ENCODE measurements at regions not wholly inside any gene's neighbourhood (a gene's known extent, or its start where the extent isn't known, plus 50 kb on each side); places are given as distances from the start of the nearest gene placed in this dataset.

DNA sequence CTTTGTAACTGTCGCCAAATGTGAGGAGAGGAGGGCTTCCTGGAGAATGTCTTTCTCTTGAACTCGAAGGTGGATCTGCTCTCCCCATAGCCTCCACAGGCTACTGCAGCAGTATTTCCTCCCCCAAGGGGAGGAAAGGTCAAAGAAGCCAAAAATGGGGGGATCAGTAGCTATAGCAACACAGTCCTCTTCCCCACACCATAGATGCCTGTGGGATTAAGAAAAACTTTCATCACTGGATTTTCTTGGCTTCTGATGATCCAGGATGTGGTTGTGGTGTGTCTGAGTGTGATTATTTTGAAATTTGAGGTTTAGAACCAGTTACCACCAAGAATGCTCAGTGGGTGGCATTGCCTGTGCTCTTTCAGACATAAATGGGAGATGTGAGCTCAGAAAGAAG is 140.1 kb upstream of the SPACA1 start:
- TF ChIP-seq TAF1 (IDR thresholded peaks at IDR 0.05; ENCODE audit: low read depth) = no peak
- no peak for TF ChIP-seq SMC3 (conservative IDR thresholded peaks at IDR 0.05; ENCODE audit: poor library complexity)
- TF ChIP-seq POLR2AphosphoS5 (IDR thresholded peaks at IDR 0.05) = no peak
- no peaks in the 10 kb centered on the region for H3K9me2 ChIP-seq (ENCODE audit: insufficient read depth, low read length)
- no peaks in the 10 kb centered on the region for H3K36me3 ChIP-seq (ENCODE audit: insufficient read depth, low read length)
- no peak overlapping the region for H2AFZ ChIP-seq (ENCODE audit: low read depth, low read length)
- no peaks in the 10 kb centered on the region for H3K9me3 ChIP-seq (ENCODE audit: low read length)
- no peak overlapping the region for H3K9ac ChIP-seq (ENCODE audit: low read length)
- peak overlapping the region; percentile 90 for H3K27ac ChIP-seq (ENCODE audit: low read length)
- no peaks in the 10 kb centered on the region for H3K79me2 ChIP-seq (replicated peaks; ENCODE audit: insufficient read depth, low read length)
- H3K4me3 ChIP-seq (ENCODE audit: low read length) = no peak overlapping the region
- H3K4me2 ChIP-seq (ENCODE audit: low read length) = no peak overlapping the region
- peaks cover 17% of the 10 kb centered on the region for H3F3A ChIP-seq (ENCODE audit: insufficient read depth, low read length, poor library complexity, severe bottlenecking)
- no peaks in the 10 kb centered on the region for H4K20me1 ChIP-seq (ENCODE audit: insufficient read depth)
- no peaks in the 10 kb centered on the region for H3K27me3 ChIP-seq (ENCODE audit: insufficient read depth, low read depth, low read length)

DNA sequence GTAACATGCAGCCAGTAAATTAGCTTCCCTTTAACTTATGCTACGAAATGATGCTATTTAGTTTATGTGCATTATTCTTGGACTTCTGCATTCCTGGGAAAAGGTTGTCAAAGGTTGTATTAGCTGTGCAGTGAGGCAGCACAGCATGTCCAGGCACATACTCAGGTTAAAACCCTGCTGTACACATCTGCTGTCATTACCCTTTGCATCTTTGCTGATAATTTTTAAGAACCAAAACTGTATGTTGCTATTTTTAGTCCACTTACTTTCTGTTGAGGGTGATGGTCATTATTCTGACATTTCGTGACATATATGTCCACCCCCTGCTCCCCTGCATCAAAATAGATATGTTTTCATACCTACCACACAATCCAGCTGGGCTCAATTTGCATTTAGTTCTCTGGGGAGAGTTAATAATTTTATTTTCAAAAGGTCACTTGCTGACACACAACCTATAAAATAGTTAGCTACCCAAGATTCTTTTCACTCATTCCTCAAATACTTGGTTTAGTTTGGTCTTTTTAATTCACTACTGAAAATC is 142.5 kb upstream of the SPACA1 start:
- Histone ChIP-seq H3F3A (ENCODE audit: insufficient read depth, low read length, poor library complexity, severe bottlenecking) (peaks cover 15% of the 10 kb centered on the region), H3K79me2 (replicated peaks; ENCODE audit: insufficient read depth, low read length) (no peaks in the 10 kb centered on the region), H3K9me3 (ENCODE audit: low read length) (no peaks in the 10 kb centered on the region), H3K27me3 (ENCODE audit: insufficient read depth, low read depth, low read length) (no peaks in the 10 kb centered on the region), H3K9me2 (ENCODE audit: insufficient read depth, low read length) (no peaks in the 10 kb centered on the region), H2AFZ (ENCODE audit: low read depth, low read length) (no peak overlapping the region), H3K9ac (ENCODE audit: low read length) (no peak overlapping the region), H3K4me3 (ENCODE audit: low read length) (peak overlapping the region; percentile 13), H4K20me1 (ENCODE audit: insufficient read depth) (no peaks in the 10 kb centered on the region), H3K27ac (ENCODE audit: low read length) (peak overlapping the region; percentile 7), H3K36me3 (ENCODE audit: insufficient read depth, low read length) (no peaks in the 10 kb centered on the region), H3K4me2 (ENCODE audit: low read length) (no peak overlapping the region)
- no peak for TF ChIP-seq SMC3 (conservative IDR thresholded peaks at IDR 0.05; ENCODE audit: poor library complexity)
- no peak for TF ChIP-seq CTCF (IDR thresholded peaks at IDR 0.05; ENCODE audit: poor library complexity, severe bottlenecking)
- no peak for TF ChIP-seq POLR2AphosphoS5 (IDR thresholded peaks at IDR 0.05)
- no peak for TF ChIP-seq RAD21 (conservative IDR thresholded peaks at IDR 0.05)
- TF ChIP-seq EP300 (conservative IDR thresholded peaks at IDR 0.05; ENCODE audit: poor library complexity, severe bottlenecking) = no peak
- TF ChIP-seq MXI1 (conservative IDR thresholded peaks at IDR 0.05; ENCODE audit: poor library complexity, severe bottlenecking) = no peak
- no peak for TF ChIP-seq TAF1 (IDR thresholded peaks at IDR 0.05; ENCODE audit: low read depth)
- TF ChIP-seq EZH2 (IDR thresholded peaks at IDR 0.05; ENCODE audit: borderline replicate concordance, insufficient read depth, low read length, poor library complexity, severe bottlenecking) = no peak
- TF ChIP-seq, protein P1, sequence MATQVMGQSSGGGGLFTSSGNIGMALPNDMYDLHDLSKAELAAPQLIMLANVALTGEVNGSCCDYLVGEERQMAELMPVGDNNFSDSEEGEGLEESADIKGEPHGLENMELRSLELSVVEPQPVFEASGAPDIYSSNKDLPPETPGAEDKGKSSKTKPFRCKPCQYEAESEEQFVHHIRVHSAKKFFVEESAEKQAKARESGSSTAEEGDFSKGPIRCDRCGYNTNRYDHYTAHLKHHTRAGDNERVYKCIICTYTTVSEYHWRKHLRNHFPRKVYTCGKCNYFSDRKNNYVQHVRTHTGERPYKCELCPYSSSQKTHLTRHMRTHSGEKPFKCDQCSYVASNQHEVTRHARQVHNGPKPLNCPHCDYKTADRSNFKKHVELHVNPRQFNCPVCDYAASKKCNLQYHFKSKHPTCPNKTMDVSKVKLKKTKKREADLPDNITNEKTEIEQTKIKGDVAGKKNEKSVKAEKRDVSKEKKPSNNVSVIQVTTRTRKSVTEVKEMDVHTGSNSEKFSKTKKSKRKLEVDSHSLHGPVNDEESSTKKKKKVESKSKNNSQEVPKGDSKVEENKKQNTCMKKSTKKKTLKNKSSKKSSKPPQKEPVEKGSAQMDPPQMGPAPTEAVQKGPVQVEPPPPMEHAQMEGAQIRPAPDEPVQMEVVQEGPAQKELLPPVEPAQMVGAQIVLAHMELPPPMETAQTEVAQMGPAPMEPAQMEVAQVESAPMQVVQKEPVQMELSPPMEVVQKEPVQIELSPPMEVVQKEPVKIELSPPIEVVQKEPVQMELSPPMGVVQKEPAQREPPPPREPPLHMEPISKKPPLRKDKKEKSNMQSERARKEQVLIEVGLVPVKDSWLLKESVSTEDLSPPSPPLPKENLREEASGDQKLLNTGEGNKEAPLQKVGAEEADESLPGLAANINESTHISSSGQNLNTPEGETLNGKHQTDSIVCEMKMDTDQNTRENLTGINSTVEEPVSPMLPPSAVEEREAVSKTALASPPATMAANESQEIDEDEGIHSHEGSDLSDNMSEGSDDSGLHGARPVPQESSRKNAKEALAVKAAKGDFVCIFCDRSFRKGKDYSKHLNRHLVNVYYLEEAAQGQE (IDR thresholded peaks at IDR 0.05; ENCODE audit: borderline replicate concordance) = no peak

Measured in neural cell (in vitro differentiated cells).